Cardiac septum (tissue), 1 donor: ENCODE measurements at regions not wholly inside any gene's neighbourhood (a gene's known extent, or its start where the extent isn't known, plus 50 kb on each side); places are given as distances from the start of the nearest gene placed in this dataset.

Experiments
- DNase-seq: peaks from one replicate; pipeline ENCODE4 v3.0.0-alpha.2; 2020; ENCODE audit warnings: low spot score
- intact Hi-C: fragments of 100-400 bp; cut with DNase I; formaldehyde crosslinking; loops from one replicate; pipeline ENCODE4 v1.14.0; 2022
- donor health status: DM: no; HTN: no; CAD: no.

DNA sequence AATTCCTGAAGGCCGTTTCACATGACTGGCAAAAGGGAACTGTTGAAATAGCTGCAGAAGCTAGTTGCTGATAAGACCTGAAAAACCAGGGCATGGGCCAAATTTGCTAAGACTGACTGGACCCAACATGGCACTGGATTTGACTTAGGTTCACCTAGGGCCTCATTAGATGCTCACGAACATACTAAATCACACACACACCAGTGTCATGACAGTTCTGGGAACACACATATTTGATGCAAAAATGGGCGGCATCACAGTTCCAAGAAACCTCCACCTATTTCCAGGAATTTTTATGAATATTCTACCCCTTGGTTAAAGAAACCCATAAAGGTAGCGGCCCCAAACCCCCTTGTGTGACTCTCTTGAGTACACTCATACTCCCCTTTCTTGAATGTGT lies 99.6 kb upstream of the OBI1 start:
- intact Hi-C loops, result no loop called here
- DNase-seq, result no peak

- intact Hi-C loops, result no loop called here
- DNase-seq, result no peak
These were observed 94.5 kb upstream of the OBI1 start for GRCh38 chr13:78753435-78753834.

DNA sequence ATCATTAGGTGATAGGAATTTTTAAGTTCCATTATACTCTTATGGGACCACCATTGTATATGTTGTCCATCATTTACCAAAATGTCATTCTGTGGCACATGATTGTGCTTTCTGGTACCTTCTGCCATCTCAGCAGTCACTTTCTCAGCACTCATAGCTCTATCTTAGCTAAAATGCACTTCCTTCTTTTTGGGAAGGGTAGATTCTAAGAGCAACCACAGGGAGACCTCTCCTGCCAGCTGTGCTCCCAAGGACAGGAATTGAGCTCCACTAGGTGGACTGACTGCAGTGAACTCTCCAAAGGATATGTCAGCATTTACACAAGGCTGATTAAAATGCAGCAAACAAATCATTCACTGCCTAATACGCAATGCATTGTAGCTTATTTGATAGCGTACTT lies 91.8 kb upstream of the OBI1 start:
- intact Hi-C loops, result no loop called here
- no peak for DNase-seq

GRCh38 chr13:78743973-78744372 lies 85.0 kb upstream of the OBI1 start:
- intact Hi-C loops, result no loop called here
- no peak for DNase-seq

GRCh38 chr13:78742659-78743058 lies 83.7 kb upstream of the OBI1 start:
- intact Hi-C loops, result no loop called here

DNA sequence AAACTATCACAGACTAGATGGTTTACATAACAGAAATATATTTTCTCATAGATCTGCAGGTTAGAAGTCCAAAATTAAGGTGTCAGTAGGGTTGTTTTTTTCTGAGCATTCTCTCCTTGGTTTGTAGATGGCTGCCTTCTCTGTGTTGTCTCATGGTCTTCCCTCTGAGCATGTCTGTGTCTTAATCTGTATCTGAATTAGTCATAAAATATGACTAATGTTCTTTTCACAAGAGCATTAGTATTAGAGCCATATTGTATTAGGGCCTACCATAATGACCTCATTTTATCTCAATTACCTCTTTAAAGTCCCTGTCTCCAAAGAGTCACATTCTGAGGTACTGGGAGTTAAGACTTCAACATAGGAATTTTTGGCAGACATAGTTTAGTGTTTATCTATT lies 77.2 kb upstream of the OBI1 start:
- intact Hi-C loops, result no loop called here
- DNase-seq, result no peak

More at GRCh38 chr13:78742659-78743058, 83.7 kb upstream of the OBI1 start:
- no peak for DNase-seq

- intact Hi-C loops, result no loop called here
- no peak for DNase-seq
These were observed 73.6 kb upstream of the OBI1 start for GRCh38 chr13:78732445-78733017.

GRCh38 chr13:78722700-78723099 lies 63.7 kb upstream of the OBI1 start:
- DNase-seq, result no peak
- intact Hi-C loops, result no loop called here

- intact Hi-C loops, result no loop called here
- no peak for DNase-seq
These were observed 60.4 kb upstream of the OBI1 start for GRCh38 chr13:78719367-78719766.

DNA sequence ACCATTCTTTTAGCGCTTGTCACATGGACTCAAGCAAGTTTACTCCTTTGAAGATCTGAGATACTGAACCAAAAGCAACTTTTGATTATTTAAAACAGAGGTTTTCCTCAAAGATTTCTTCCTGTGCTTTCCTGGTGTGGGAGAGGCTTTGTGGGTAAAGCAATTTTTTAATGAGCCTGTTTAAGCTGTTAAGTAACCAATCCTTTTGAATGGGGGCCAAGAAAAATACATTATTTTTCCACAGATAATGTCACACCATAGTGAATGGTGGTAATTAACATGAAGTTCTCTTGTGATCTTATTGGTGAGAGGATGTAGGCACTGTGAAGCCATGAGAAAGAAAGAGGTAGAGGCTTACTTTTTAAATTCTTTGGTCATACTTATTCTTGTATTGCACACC lies 55.8 kb upstream of the OBI1 start:
- no peak for DNase-seq
- intact Hi-C loops, result no loop called here

GRCh38 chr13:78712831-78713230 lies 53.9 kb upstream of the OBI1 start:
- intact Hi-C loops, result no loop called here
- no peak for DNase-seq

DNA sequence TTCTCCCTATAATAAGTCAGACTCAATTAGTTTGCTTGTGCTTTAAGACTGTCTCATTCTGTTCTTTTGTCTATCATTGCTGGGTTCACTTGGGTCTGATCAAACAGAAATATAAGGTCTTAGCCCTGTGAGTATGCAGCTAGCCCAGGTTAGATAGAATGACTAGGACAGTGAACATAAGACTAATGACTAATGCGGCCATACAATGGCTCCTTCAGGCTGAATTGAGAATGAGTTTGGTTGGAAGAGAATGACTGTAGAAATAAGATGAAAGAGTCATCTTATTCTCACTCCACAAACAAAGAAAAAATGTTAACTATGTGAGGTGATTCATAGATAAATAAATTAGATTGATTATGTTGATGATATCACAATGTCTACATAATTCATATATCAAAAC lies 50.1 kb upstream of the OBI1 start:
- no peak for DNase-seq
- intact Hi-C loops, result no loop called here
